ENCODE measurements at regions not wholly inside any gene's neighbourhood (a gene's known extent, or its start where the extent isn't known, plus 50 kb on each side); places are given as distances from the start of the nearest gene placed in this dataset.

GRCh38 chr6:105619971-105620741 is 217.3 kb upstream of the PREP start:
- H3K4me1 ChIP-seq (ENCODE audit: control insufficient read depth, low read length): no peaks in the 10 kb centered on the region
- no peak overlapping the region for H3K4me3 ChIP-seq (ENCODE audit: low read length)
- H3K4me2 ChIP-seq (ENCODE audit: low read length): no peak overlapping the region
- H3K9me3 ChIP-seq (ENCODE audit: control insufficient read depth, insufficient read depth, low read length): no peaks in the 10 kb centered on the region
- no peaks in the 10 kb centered on the region for H3K27me3 ChIP-seq (ENCODE audit: control insufficient read depth, low read length)
- H4K20me1 ChIP-seq (ENCODE audit: control insufficient read depth, insufficient read depth, low read depth, low read length): no peaks in the 10 kb centered on the region
- no peaks in the 10 kb centered on the region for H3K36me3 ChIP-seq (ENCODE audit: control insufficient read depth, low read length)
- H3K79me2 ChIP-seq (ENCODE audit: control insufficient read depth, low read length): no peaks in the 10 kb centered on the region
- no peaks in the 10 kb centered on the region for H3K9me2 ChIP-seq (replicated peaks; ENCODE audit: control insufficient read depth, low read length)
- H3F3A ChIP-seq (ENCODE audit: control insufficient read depth, insufficient read depth): no peaks in the 10 kb centered on the region
- no peak overlapping the region for H3K27ac ChIP-seq (ENCODE audit: low read depth, low read length)
- TF ChIP-seq, protein P1, sequence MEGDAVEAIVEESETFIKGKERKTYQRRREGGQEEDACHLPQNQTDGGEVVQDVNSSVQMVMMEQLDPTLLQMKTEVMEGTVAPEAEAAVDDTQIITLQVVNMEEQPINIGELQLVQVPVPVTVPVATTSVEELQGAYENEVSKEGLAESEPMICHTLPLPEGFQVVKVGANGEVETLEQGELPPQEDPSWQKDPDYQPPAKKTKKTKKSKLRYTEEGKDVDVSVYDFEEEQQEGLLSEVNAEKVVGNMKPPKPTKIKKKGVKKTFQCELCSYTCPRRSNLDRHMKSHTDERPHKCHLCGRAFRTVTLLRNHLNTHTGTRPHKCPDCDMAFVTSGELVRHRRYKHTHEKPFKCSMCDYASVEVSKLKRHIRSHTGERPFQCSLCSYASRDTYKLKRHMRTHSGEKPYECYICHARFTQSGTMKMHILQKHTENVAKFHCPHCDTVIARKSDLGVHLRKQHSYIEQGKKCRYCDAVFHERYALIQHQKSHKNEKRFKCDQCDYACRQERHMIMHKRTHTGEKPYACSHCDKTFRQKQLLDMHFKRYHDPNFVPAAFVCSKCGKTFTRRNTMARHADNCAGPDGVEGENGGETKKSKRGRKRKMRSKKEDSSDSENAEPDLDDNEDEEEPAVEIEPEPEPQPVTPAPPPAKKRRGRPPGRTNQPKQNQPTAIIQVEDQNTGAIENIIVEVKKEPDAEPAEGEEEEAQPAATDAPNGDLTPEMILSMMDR (IDR thresholded peaks at IDR 0.05; ENCODE audit: low read depth, low read length, poor library complexity, severe bottlenecking): no peak
- no peak for TF ChIP-seq EZH2phosphoT487 (IDR thresholded peaks at IDR 0.05; ENCODE audit: borderline replicate concordance, low read length)

GRCh38 chr6:105618247-105618646 is 215.4 kb upstream of the PREP start:
- Histone ChIP-seq H3K9me3 (ENCODE audit: control insufficient read depth, insufficient read depth, low read length) (no peaks in the 10 kb centered on the region), H3K27me3 (ENCODE audit: control insufficient read depth, low read length) (no peaks in the 10 kb centered on the region), H3K4me3 (ENCODE audit: low read length) (no peak overlapping the region), H3K27ac (ENCODE audit: low read depth, low read length) (no peak overlapping the region), H3K36me3 (ENCODE audit: control insufficient read depth, low read length) (no peaks in the 10 kb centered on the region), H3K4me2 (ENCODE audit: low read length) (no peak overlapping the region), H4K20me1 (ENCODE audit: control insufficient read depth, insufficient read depth, low read depth, low read length) (no peaks in the 10 kb centered on the region), H3K79me2 (ENCODE audit: control insufficient read depth, low read length) (no peaks in the 10 kb centered on the region), H3K4me1 (ENCODE audit: control insufficient read depth, low read length) (no peaks in the 10 kb centered on the region), H3F3A (ENCODE audit: control insufficient read depth, insufficient read depth) (no peaks in the 10 kb centered on the region), H3K9me2 (replicated peaks; ENCODE audit: control insufficient read depth, low read length) (no peaks in the 10 kb centered on the region)
- TF ChIP-seq, protein P1 (IDR thresholded peaks at IDR 0.05; ENCODE audit: low read depth, low read length, poor library complexity, severe bottlenecking): no peak
- TF ChIP-seq EZH2phosphoT487 (IDR thresholded peaks at IDR 0.05; ENCODE audit: borderline replicate concordance, low read length): no peak

DNA sequence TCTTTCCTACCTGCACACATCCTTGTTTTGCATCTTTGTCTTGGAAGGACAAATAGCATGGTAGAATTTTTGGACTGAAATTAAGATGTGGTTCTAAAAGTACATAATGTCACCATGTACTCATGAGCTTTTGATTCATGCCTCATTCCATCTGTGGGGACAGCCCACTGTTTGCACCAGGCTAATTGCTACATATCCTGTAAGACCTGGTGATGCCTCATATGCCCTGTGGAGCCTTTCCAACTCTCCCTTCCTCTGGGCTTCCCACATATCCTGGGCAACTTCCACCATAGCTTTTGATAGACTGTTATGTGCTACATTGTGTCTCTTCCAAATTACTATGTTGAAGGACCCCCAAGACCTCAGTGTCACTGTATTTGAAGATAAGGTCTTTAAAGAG is 213.6 kb upstream of the PREP start:
- Histone ChIP-seq H3F3A (ENCODE audit: control insufficient read depth, insufficient read depth) (no peaks in the 10 kb centered on the region), H3K9me3 (ENCODE audit: control insufficient read depth, insufficient read depth, low read length) (no peaks in the 10 kb centered on the region), H3K27me3 (ENCODE audit: control insufficient read depth, low read length) (no peaks in the 10 kb centered on the region), H3K4me3 (ENCODE audit: low read length) (no peak overlapping the region), H3K9me2 (replicated peaks; ENCODE audit: control insufficient read depth, low read length) (no peaks in the 10 kb centered on the region), H3K27ac (ENCODE audit: low read depth, low read length) (no peak overlapping the region), H3K4me1 (ENCODE audit: control insufficient read depth, low read length) (no peaks in the 10 kb centered on the region), H4K20me1 (ENCODE audit: control insufficient read depth, insufficient read depth, low read depth, low read length) (no peaks in the 10 kb centered on the region), H3K36me3 (ENCODE audit: control insufficient read depth, low read length) (no peaks in the 10 kb centered on the region), H3K4me2 (ENCODE audit: low read length) (no peak overlapping the region), H3K79me2 (ENCODE audit: control insufficient read depth, low read length) (no peaks in the 10 kb centered on the region)
- TF ChIP-seq EZH2phosphoT487 (IDR thresholded peaks at IDR 0.05; ENCODE audit: borderline replicate concordance, low read length): no peak
- TF ChIP-seq, protein P1 (IDR thresholded peaks at IDR 0.05; ENCODE audit: low read depth, low read length, poor library complexity, severe bottlenecking): no peak

Measured in DOHH2 (cell line).